H1 (cell line): ENCODE measurements at regions not wholly inside any gene's neighbourhood (a gene's known extent, or its start where the extent isn't known, plus 50 kb on each side); places are given as distances from the start of the nearest gene placed in this dataset.

Experiments
- CTCF ChIA-PET: fragments of 300-600 bp; sonication (Branson Sonifier 250); formaldehyde crosslinking; loops from one replicate; lab custom pipeline; 2021; ENCODE audit not compliant: partially characterized antibody; lab: Charles Lee
- POLR2A ChIA-PET: fragments of 300-600 bp; sonication (Branson Sonifier 250); formaldehyde crosslinking; loops from one replicate; lab custom pipeline; 2021; ENCODE audit warnings: inconsistent platforms; ENCODE audit not compliant: partially characterized antibody; lab: Charles Lee
- DNase-seq, 2 experiments: peaks; one replicate each; pipeline versions ENCODE4 v3.0.0 to v3.0.0-alpha.2; 2010 to 2022; ENCODE audit warnings: low spot score in 2 of 2, low read depth in 1 of 2, mixed read lengths in 1 of 2
- FAIRE-seq: peaks from 2 replicates; lab custom pipeline; 2011; peaks lifted over from hg19 to GRCh38; lab: Jason Lieb, UNC
- H2AFZ ChIP-seq: 2 replicates; pipeline ENCODE4 v1.8.1; 2012; ENCODE audit warnings: low read length, inconsistent platforms
- H2AK5ac ChIP-seq: 2 replicates; pipeline ENCODE4 v1.6.1; 2013; ENCODE audit warnings: low read depth, low read length
- H2BK120ac ChIP-seq: replicated peaks from 2 replicates; pipeline ENCODE3; 2013; ENCODE audit warnings: low read depth, low read length, inconsistent platforms
- H2BK12ac ChIP-seq: 2 replicates; pipeline ENCODE4 v1.6.1; 2013; ENCODE audit warnings: low read depth, low read length
- H2BK15ac ChIP-seq: 2 replicates; pipeline ENCODE4 v1.6.1; 2013; ENCODE audit warnings: low read length
- H2BK20ac ChIP-seq: 2 replicates; pipeline ENCODE4 v1.6.1; 2013; ENCODE audit warnings: low read length
- H2BK5ac ChIP-seq: 2 replicates; pipeline ENCODE4 v1.6.1; 2013; ENCODE audit warnings: low read depth, low read length
- H3K14ac ChIP-seq: 2 replicates; pipeline ENCODE4 v1.6.1; 2013; ENCODE audit warnings: inconsistent platforms; ENCODE audit not compliant: insufficient read length
- H3K18ac ChIP-seq: 2 replicates; pipeline ENCODE4 v1.6.1; 2013; ENCODE audit warnings: low read length; ENCODE audit errors: extremely low read depth
- H3K23ac ChIP-seq: 2 replicates; pipeline ENCODE4 v1.6.1; 2013; ENCODE audit warnings: inconsistent platforms; ENCODE audit not compliant: insufficient read length
- H3K23me2 ChIP-seq: 2 replicates; pipeline ENCODE4 v1.6.1; 2013; ENCODE audit warnings: low read depth, low read length
- H3K27ac ChIP-seq: 2 replicates; pipeline ENCODE4 v1.6.1; 2011; ENCODE audit warnings: low read depth, low read length, inconsistent platforms
- H3K27me3 ChIP-seq, 4 experiments: replicated peaks in 1 of 4; 1 replicate in 1 of 4; 2 replicates in 3 of 4; pipeline versions ENCODE4 v1.6.1 to v1.8.1; 2011 to 2013; ENCODE audit warnings: low read length in 3 of 4, mild to moderate bottlenecking in 3 of 4, inconsistent platforms in 2 of 4, mixed read lengths in 2 of 4, moderate library complexity in 1 of 4; ENCODE audit not compliant: control insufficient read depth in 3 of 4, insufficient read depth in 3 of 4; ENCODE audit errors: extremely low read depth in 1 of 4
- H3K36me3 ChIP-seq, 4 experiments: 2 replicates each; pipeline versions ENCODE4 v1.6.1 to v1.8.1; 2011 to 2013; ENCODE audit warnings: mild to moderate bottlenecking in 4 of 4, low read length in 3 of 4, moderate library complexity in 2 of 4, control low read depth in 1 of 4, inconsistent platforms in 1 of 4; ENCODE audit not compliant: insufficient read depth in 4 of 4, control insufficient read depth in 2 of 4
- H3K4ac ChIP-seq: replicated peaks from 2 replicates; pipeline ENCODE3; 2013; ENCODE audit warnings: low read length, low read depth, mixed read lengths, inconsistent platforms; ENCODE audit not compliant: insufficient read length
- H3K4me1 ChIP-seq, 4 experiments: replicated peaks in 1 of 4; 1 replicate in 1 of 4; 2 replicates in 3 of 4; pipeline versions ENCODE4 v1.6.1 to v1.8.1; 2011 to 2013; ENCODE audit warnings: low read length in 3 of 4, inconsistent platforms in 2 of 4, mixed read lengths in 1 of 4; ENCODE audit not compliant: insufficient read depth in 4 of 4, control insufficient read depth in 3 of 4
- H3K4me2 ChIP-seq, 2 experiments: 2 replicates each; pipeline versions ENCODE4 v1.6.1 to v1.8.1; 2011 to 2013; ENCODE audit warnings: low read depth in 2 of 2, low read length in 2 of 2, control low read depth in 1 of 2, inconsistent platforms in 1 of 2, mild to moderate bottlenecking in 1 of 2; ENCODE audit not compliant: insufficient read depth in 1 of 2
- H3K4me3 ChIP-seq, 4 experiments: fragments of 200-600, 300-600 bp in 1 of 4; sonication (generic), shearing (Covaris generic), sonication (Bioruptor Twin) in 1 of 4; 2 replicates each; pipeline versions ENCODE4 v1.5.1 to v1.8.1; 2011 to 2016; ENCODE audit warnings: low read length in 4 of 4, low read depth in 3 of 4, control low read depth in 2 of 4, inconsistent platforms in 2 of 4, mild to moderate bottlenecking in 2 of 4, mixed read lengths in 1 of 4, moderate library complexity in 1 of 4; ENCODE audit not compliant: insufficient read depth in 2 of 4; ENCODE audit errors: extremely low read depth in 1 of 4
- H3K56ac ChIP-seq: replicated peaks from 2 replicates; pipeline ENCODE3; 2013; ENCODE audit warnings: low read depth, mild to moderate bottlenecking, mixed read lengths, low read length, inconsistent platforms; ENCODE audit not compliant: insufficient read length
- H3K79me1 ChIP-seq: 2 replicates; pipeline ENCODE4 v1.6.1; 2013; ENCODE audit warnings: low read depth, low read length, control low read depth
- H3K79me2 ChIP-seq, 2 experiments: 2 replicates each; pipeline versions ENCODE4 v1.6.1 to v1.8.1; 2012 to 2013; ENCODE audit warnings: low read length in 2 of 2, mild to moderate bottlenecking in 2 of 2, inconsistent platforms in 1 of 2; ENCODE audit not compliant: insufficient read depth in 2 of 2, control insufficient read depth in 1 of 2
- H3K9ac ChIP-seq, 4 experiments: replicated peaks in 1 of 4; 1 replicate in 1 of 4; 2 replicates in 3 of 4; pipeline versions ENCODE4 v1.6.1 to v1.8.1; 2011 to 2013; ENCODE audit warnings: low read depth in 3 of 4, low read length in 3 of 4, control low read depth in 2 of 4, mild to moderate bottlenecking in 2 of 4, moderate library complexity in 2 of 4, inconsistent platforms in 1 of 4; ENCODE audit errors: extremely low read depth in 1 of 4
- H3K9me3 ChIP-seq, 2 experiments: 2 replicates each; pipeline versions ENCODE4 v1.6.1 to v1.8.1; 2012 to 2013; ENCODE audit warnings: mild to moderate bottlenecking in 2 of 2, moderate library complexity in 2 of 2, control low read depth in 1 of 2, inconsistent platforms in 1 of 2, low read depth in 1 of 2, low read length in 1 of 2, mixed read lengths in 1 of 2; ENCODE audit not compliant: insufficient read depth in 2 of 2
- H4K20me1 ChIP-seq, 2 experiments: replicated peaks in 1 of 2; 2 replicates each; pipeline versions ENCODE3 to v1.8.1; 2011 to 2013; ENCODE audit warnings: inconsistent platforms in 2 of 2, low read length in 2 of 2, mild to moderate bottlenecking in 1 of 2; ENCODE audit not compliant: insufficient read depth in 2 of 2, control insufficient read depth in 1 of 2
- H4K5ac ChIP-seq: 2 replicates; pipeline ENCODE4 v1.6.1; 2013; ENCODE audit warnings: low read length, low read depth, mixed read lengths, inconsistent platforms; ENCODE audit not compliant: insufficient read length
- H4K8ac ChIP-seq: 2 replicates; pipeline ENCODE4 v1.8.0; 2013; ENCODE audit warnings: mild to moderate bottlenecking, moderate library complexity, low read length, inconsistent platforms; ENCODE audit not compliant: insufficient read depth; ENCODE audit errors: extremely low read depth
- H4K91ac ChIP-seq: replicated peaks from 2 replicates; pipeline ENCODE3; 2013; ENCODE audit warnings: low read length, mixed read lengths, inconsistent platforms; ENCODE audit not compliant: insufficient read length
- CHD2 ChIP-seq: IDR thresholded peaks from 2 replicates; pipeline ENCODE4 v1.6.1; 2012; ENCODE audit warnings: low read length, improper control_type of control experiment
- GABPA ChIP-seq: IDR thresholded peaks from 2 replicates; pipeline ENCODE4 v1.6.1; 2011; ENCODE audit warnings: mild to moderate bottlenecking, low read length, moderate library complexity, borderline replicate concordance; ENCODE audit not compliant: insufficient read depth
- POLR2A ChIP-seq, 2 experiments: IDR thresholded peaks; 1 replicate in 1 of 2; 2 replicates in 1 of 2; pipeline ENCODE4 v1.6.1; 2011; ENCODE audit warnings: low read depth in 2 of 2, low read length in 2 of 2, mild to moderate bottlenecking in 2 of 2; ENCODE audit errors: control extremely low read depth in 1 of 2
- YY1 ChIP-seq: IDR thresholded peaks from 2 replicates; pipeline ENCODE4 v1.6.1; 2011; ENCODE audit warnings: low read depth, mild to moderate bottlenecking, low read length
- WGBS, 2 experiments: shearing (Covaris generic) in 1 of 2; methylation state at CpG; one replicate each; pipeline versions ENCODE4 v1.1.6 to v1.1.7; 2013 to 2015; ENCODE audit warnings: low lambda C conversion rate in 2 of 2, mixed read lengths in 2 of 2, inconsistent platforms in 1 of 2, low coverage in 1 of 2, missing lambda C conversion rate in 1 of 2; ENCODE audit not compliant: insufficient replicate concordance in 2 of 2, insufficient coverage in 1 of 2, insufficient read length in 1 of 2; ENCODE audit errors: extremely low coverage in 1 of 2, missing lambda C conversion rate in 1 of 2; 5-methylcytosine and 5-hydroxymethylcytosine counted together

DNA sequence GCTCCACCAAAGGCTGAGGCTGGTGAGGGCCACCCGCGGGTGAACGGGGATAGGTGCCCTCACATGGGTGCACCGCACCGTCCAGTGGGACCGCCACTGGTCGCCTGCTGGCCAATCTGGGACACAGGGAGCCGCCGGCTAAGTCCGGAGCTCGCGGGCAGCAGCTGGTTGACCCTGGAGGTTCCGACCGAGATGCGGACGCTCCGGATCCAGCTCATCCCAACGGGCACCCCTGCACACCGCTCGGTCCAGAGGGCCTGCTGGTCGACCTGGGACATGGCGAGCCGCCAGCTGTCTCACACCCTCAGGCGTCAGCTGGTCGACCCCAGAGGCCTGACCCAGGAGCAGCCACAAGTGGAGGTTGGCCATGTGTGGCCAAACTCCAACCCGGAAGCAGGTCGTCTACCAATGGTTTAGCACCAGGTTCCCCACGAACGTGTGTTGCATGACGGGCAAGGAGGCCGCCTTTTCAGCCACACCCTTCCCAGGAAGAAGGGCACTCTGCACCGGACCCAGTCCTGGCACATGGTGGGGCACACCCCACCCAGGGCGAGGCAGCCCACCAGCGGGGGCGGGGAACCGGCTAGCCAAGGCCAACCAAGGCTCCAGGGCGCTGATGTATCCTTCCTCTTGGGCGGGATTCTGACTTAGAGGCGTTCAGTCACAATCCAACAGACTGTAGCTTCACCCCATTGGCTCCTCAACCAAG is 746.0 kb upstream of the DEFB115 start:
- Histone ChIP-seq H3K4me2 (no peak overlapping the region), H3K14ac (no peak overlapping the region), H4K91ac (no peak overlapping the region), H3K79me1 (no peaks in the 10 kb centered on the region), H3K79me2 (no peaks in the 10 kb centered on the region), H3K23ac (no peak overlapping the region), H3K23me2 (no peaks in the 10 kb centered on the region), H2AK5ac (no peak overlapping the region), H3K36me3 (no peaks in the 10 kb centered on the region), H2BK12ac (no peak overlapping the region), H3K4me3 (no peak overlapping the region), H3K18ac (no peak overlapping the region), H3K4ac (no peak overlapping the region), H4K20me1 (no peaks in the 10 kb centered on the region), H3K27ac (no peak overlapping the region), H2AFZ (no peak overlapping the region), H4K5ac (no peak overlapping the region), H2BK5ac (no peak overlapping the region), H3K9me3 (peaks cover 33 to 91% of the 10 kb centered on the region in 2 experiments; a peak in 3 of 4 replicates), H2BK20ac (no peak overlapping the region), H2BK15ac (no peak overlapping the region), H3K9ac (no peak overlapping the region), H2BK120ac (no peak overlapping the region), H3K4me1 (no peaks in the 10 kb centered on the region), H3K27me3 (no peaks in the 10 kb centered on the region), H4K8ac (no peak overlapping the region; the same call in 1 of the 2 replicates), H3K56ac (no peak overlapping the region)
- WGBS, 2 experiments: 79% methylated on average over 32 of the region's 39 CpGs; no CpG with 5 or more reads in 1 of the 2 experiments
- FAIRE-seq: no peak
- CTCF ChIA-PET: no interaction called here
- DNase-seq: no peak
- no peak for TF ChIP-seq GABPA
- TF ChIP-seq POLR2A (IDR thresholded peaks at IDR 0.05; ENCODE audit: control extremely low read depth in 1 of 2, low read depth in 2 of 2, low read length in 2 of 2): no peak
- no peak for TF ChIP-seq YY1
- TF ChIP-seq CHD2: no peak
- POLR2A ChIA-PET: no interaction called here
